ENCODE measurements at regions not wholly inside any gene's neighbourhood (a gene's known extent, or its start where the extent isn't known, plus 50 kb on each side); places are given as distances from the start of the nearest gene placed in this dataset.

GRCh38 chr4:180721356-180721755, 1521.8 kb upstream of the TENM3 start:
- TF ChIP-seq, protein P1, sequence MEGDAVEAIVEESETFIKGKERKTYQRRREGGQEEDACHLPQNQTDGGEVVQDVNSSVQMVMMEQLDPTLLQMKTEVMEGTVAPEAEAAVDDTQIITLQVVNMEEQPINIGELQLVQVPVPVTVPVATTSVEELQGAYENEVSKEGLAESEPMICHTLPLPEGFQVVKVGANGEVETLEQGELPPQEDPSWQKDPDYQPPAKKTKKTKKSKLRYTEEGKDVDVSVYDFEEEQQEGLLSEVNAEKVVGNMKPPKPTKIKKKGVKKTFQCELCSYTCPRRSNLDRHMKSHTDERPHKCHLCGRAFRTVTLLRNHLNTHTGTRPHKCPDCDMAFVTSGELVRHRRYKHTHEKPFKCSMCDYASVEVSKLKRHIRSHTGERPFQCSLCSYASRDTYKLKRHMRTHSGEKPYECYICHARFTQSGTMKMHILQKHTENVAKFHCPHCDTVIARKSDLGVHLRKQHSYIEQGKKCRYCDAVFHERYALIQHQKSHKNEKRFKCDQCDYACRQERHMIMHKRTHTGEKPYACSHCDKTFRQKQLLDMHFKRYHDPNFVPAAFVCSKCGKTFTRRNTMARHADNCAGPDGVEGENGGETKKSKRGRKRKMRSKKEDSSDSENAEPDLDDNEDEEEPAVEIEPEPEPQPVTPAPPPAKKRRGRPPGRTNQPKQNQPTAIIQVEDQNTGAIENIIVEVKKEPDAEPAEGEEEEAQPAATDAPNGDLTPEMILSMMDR (IDR thresholded peaks at IDR 0.05): no peak
- no peak for TF ChIP-seq POLR2AphosphoS5 (IDR thresholded peaks at IDR 0.05; ENCODE audit: insufficient read depth in 1 of 2, low read depth in 1 of 2)

Measured in vagina (tissue), 2 donors.